Fibroblast of lung (primary cell): ENCODE measurements at regions not wholly inside any gene's neighbourhood (a gene's known extent, or its start where the extent isn't known, plus 50 kb on each side); places are given as distances from the start of the nearest gene placed in this dataset.

Source experiments
- CTCF ChIP-seq, 2 donors: IDR thresholded peaks in 1 of 2; conservative IDR thresholded peaks in 1 of 2; 1 replicate in 1 of 2; 2 replicates in 1 of 2; pipeline ENCODE4 v1.5.1; 2011 to 2012; ENCODE audit warnings: low read length in 2 of 2, control low read depth in 1 of 2, inconsistent platforms in 1 of 2, low read depth in 1 of 2, mild to moderate bottlenecking in 1 of 2
- EZH2 ChIP-seq: IDR thresholded peaks from 2 replicates; pipeline ENCODE4 v1.5.1; 2012; ENCODE audit warnings: low read length, control low read depth, mild to moderate bottlenecking; ENCODE audit errors: missing control alignments

DNA sequence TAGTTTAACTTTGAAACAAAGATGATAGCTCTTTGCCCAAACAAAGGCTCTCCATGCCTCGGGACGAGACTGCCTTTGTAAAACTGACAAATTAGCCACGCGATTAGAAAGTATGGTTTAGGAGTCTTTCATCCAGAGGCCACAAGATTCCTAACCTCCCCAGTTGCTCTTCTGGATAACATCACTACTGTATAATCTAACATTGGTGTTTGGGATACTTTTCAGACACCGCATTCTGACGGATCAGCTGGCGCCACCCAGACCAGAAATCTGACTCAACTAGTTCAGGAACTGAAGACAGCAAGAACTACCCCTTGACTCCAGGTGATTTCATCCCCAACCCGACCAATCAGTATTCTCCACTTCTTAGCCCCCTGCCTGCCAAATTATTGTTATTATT lies 98.1 kb upstream of the TEX13D start:
- TF ChIP-seq CTCF (conservative IDR thresholded peaks at IDR 0.05 in 1 of 2, IDR thresholded peaks at IDR 0.05 in 1 of 2; ENCODE audit: low read depth in 1 of 2, low read length in 2 of 2) (no peak), EZH2 (no peak)
